Peyer's patch (tissue), 4 donors: ENCODE measurements at regions not wholly inside any gene's neighbourhood (a gene's known extent, or its start where the extent isn't known, plus 50 kb on each side); places are given as distances from the start of the nearest gene placed in this dataset.

ENCODE experiments used
- POLR2A ChIP-seq, 2 donors: fragments of 450-650 bp; IDR thresholded peaks; one replicate each; pipeline ENCODE4 v1.5.1; 2017; ENCODE audit warnings: antibody characterized with exemption in 2 of 2, mild to moderate bottlenecking in 2 of 2, moderate library complexity in 2 of 2
- TF ChIP-seq, protein P1 (sequence below), 6 experiments: fragments of 450-650 bp in 4 of 6; fragments of 200-600 bp in 2 of 6; sonication (generic) in 1 of 6; IDR thresholded peaks; one replicate each; pipeline ENCODE4 v1.5.1; 2017 to 2019; ENCODE audit warnings: antibody characterized with exemption in 6 of 6, mild to moderate bottlenecking in 3 of 6, moderate library complexity in 1 of 6

- TF ChIP-seq, protein P1, sequence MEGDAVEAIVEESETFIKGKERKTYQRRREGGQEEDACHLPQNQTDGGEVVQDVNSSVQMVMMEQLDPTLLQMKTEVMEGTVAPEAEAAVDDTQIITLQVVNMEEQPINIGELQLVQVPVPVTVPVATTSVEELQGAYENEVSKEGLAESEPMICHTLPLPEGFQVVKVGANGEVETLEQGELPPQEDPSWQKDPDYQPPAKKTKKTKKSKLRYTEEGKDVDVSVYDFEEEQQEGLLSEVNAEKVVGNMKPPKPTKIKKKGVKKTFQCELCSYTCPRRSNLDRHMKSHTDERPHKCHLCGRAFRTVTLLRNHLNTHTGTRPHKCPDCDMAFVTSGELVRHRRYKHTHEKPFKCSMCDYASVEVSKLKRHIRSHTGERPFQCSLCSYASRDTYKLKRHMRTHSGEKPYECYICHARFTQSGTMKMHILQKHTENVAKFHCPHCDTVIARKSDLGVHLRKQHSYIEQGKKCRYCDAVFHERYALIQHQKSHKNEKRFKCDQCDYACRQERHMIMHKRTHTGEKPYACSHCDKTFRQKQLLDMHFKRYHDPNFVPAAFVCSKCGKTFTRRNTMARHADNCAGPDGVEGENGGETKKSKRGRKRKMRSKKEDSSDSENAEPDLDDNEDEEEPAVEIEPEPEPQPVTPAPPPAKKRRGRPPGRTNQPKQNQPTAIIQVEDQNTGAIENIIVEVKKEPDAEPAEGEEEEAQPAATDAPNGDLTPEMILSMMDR (IDR thresholded peaks at IDR 0.05) = no peak
- no peak for TF ChIP-seq POLR2A (IDR thresholded peaks at IDR 0.05)
Measured at GRCh38 chr5:85602843-85603242, 1014.9 kb upstream of the COX7C start.
